ENCODE measurements at regions not wholly inside any gene's neighbourhood (a gene's known extent, or its start where the extent isn't known, plus 50 kb on each side); places are given as distances from the start of the nearest gene placed in this dataset.

DNA sequence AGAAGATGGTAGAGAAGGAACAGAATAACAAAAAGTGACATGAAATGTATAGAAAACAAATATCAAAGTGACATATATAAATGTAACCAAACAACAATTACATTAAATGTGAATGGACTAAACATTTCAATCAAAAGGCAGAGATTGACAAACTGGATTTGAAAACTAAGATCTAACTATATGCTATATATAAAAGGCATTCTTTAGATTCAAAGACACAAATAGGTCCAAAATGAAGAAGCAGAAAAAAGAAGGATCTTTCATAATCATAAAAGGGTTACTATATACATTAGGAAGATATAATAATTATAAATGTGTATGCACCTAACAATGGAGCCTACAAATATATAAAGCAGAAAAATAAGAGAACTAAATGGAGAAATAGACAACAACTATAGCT, 183.7 kb downstream of the METTL4 start:
- no peak overlapping the region for H3K27ac ChIP-seq
- intact Hi-C loops (cut with DNase I): no loop called here
- DNase-seq (ENCODE audit: extremely low spot score in 2 of 2): no peak
- no peak overlapping the region for H3K4me3 ChIP-seq
- no peaks in the 10 kb centered on the region for H3K9me3 ChIP-seq
- H3K36me3 ChIP-seq: no peaks in the 10 kb centered on the region
- TF ChIP-seq POLR2AphosphoS5 (IDR thresholded peaks at IDR 0.05; ENCODE audit: insufficient read depth in 1 of 2, low read depth in 1 of 2): no peak
- no peak for TF ChIP-seq POLR2A (IDR thresholded peaks at IDR 0.05)
- TF ChIP-seq, protein P1, sequence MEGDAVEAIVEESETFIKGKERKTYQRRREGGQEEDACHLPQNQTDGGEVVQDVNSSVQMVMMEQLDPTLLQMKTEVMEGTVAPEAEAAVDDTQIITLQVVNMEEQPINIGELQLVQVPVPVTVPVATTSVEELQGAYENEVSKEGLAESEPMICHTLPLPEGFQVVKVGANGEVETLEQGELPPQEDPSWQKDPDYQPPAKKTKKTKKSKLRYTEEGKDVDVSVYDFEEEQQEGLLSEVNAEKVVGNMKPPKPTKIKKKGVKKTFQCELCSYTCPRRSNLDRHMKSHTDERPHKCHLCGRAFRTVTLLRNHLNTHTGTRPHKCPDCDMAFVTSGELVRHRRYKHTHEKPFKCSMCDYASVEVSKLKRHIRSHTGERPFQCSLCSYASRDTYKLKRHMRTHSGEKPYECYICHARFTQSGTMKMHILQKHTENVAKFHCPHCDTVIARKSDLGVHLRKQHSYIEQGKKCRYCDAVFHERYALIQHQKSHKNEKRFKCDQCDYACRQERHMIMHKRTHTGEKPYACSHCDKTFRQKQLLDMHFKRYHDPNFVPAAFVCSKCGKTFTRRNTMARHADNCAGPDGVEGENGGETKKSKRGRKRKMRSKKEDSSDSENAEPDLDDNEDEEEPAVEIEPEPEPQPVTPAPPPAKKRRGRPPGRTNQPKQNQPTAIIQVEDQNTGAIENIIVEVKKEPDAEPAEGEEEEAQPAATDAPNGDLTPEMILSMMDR (IDR thresholded peaks at IDR 0.05): no peak
- H3K4me1 ChIP-seq: no peaks in the 10 kb centered on the region
- no peaks in the 10 kb centered on the region for H3K27me3 ChIP-seq

DNA sequence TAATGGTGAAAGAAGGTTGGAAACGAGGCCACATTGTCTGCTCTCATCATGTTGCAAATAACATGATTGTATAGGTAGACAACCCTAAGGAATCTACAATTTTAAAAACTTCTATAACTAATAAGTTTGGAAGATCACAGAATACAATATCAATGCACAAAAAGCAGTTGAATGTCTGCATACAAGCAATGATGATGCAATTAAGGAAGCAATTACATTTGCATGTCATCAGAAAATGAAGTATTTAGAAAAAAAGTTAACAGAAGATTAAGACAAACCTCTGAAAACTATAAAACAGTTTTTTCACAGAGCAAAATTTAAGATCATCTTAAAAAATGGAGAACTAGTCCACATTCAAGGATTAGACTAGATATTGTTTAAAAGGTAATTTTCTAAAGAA, 181.1 kb downstream of the METTL4 start:
- intact Hi-C loops (cut with DNase I): no loop called here
- Histone ChIP-seq H3K9me3 (no peaks in the 10 kb centered on the region), H3K36me3 (no peaks in the 10 kb centered on the region), H3K4me3 (no peak overlapping the region), H3K27me3 (no peaks in the 10 kb centered on the region), H3K27ac (no peak overlapping the region), H3K4me1 (no peaks in the 10 kb centered on the region)
- TF ChIP-seq POLR2A (IDR thresholded peaks at IDR 0.05): no peak
- TF ChIP-seq, protein P1 (IDR thresholded peaks at IDR 0.05): no peak
- TF ChIP-seq POLR2AphosphoS5 (IDR thresholded peaks at IDR 0.05; ENCODE audit: insufficient read depth in 1 of 2, low read depth in 1 of 2): no peak
- DNase-seq (ENCODE audit: extremely low spot score in 2 of 2): no peak

DNA sequence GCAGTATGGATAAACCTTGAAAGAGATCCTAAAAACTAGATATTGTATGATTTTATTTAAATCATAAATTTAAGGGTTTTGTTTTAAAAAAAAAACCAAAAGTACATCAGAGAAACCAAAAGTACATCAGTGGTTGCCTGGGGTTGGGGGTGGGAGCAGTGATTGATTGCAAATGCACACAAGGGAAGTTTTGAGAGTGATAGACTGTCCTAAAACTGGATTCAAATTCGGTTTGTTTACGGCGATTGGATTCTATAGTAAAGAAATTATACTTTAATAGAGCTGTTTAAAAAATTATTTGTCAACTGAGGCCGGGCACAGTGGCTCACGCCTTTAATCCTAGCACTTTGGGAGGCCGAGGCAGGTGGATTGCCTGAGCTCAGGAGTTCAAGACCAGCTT, 179.8 kb downstream of the METTL4 start:
- H3K36me3 ChIP-seq: no peaks in the 10 kb centered on the region
- H3K27me3 ChIP-seq: no peaks in the 10 kb centered on the region
- H3K4me3 ChIP-seq: no peak overlapping the region
- no peaks in the 10 kb centered on the region for H3K9me3 ChIP-seq
- no peaks in the 10 kb centered on the region for H3K4me1 ChIP-seq
- no peak overlapping the region for H3K27ac ChIP-seq
- TF ChIP-seq, protein P1 (IDR thresholded peaks at IDR 0.05): no peak
- TF ChIP-seq POLR2AphosphoS5 (IDR thresholded peaks at IDR 0.05; ENCODE audit: insufficient read depth in 1 of 2, low read depth in 1 of 2) (no peak), POLR2A (IDR thresholded peaks at IDR 0.05) (no peak)
- no peak for DNase-seq (ENCODE audit: extremely low spot score in 2 of 2)
- intact Hi-C loops (cut with DNase I): no loop called here

DNA sequence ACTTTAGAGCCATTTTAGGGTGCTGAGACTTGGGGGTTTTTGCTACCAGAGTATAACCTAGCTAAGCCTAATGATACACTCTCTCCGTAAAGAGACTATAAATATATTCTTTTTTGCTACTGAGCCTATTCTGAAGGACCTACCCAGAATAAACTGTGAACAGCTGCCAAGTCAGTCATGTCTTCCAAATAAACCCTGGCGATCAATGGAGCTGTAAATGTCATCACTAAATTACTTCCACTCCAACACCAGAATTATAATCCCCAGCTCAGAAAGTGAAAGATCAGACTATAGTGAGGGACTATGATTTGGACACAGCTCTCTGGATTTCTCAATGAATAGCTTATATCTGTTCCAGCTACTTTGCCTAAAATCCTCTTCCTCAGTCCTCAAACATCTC, 178.9 kb downstream of the METTL4 start:
- Histone ChIP-seq H3K27ac (no peak overlapping the region), H3K9me3 (no peaks in the 10 kb centered on the region), H3K27me3 (no peaks in the 10 kb centered on the region), H3K36me3 (no peaks in the 10 kb centered on the region), H3K4me1 (no peaks in the 10 kb centered on the region), H3K4me3 (no peak overlapping the region)
- TF ChIP-seq, protein P1 (IDR thresholded peaks at IDR 0.05): no peak
- intact Hi-C loops (cut with DNase I): no loop called here
- no peak for DNase-seq (ENCODE audit: extremely low spot score in 2 of 2)

DNA sequence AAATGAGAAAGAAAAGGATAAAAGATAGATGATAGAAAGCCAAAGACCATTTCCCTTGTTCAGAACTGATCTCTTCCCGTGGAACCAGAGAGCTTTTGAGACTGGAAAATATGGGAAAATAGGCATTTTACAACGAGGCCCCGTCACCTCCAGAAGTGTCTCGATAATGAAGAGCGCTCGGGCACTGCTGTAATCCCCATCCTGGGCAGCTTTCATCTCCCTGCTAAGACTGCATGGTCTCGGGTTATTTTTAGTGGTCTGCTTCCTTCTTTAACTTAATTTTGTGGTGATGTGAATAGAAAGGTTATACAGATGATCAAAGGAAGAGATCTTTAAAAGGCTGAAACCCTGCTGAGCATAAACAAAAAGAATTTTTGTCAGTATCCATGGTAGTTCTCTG, 176.6 kb downstream of the METTL4 start:
- TF ChIP-seq, protein P1 (IDR thresholded peaks at IDR 0.05): no peak
- no peak for TF ChIP-seq POLR2AphosphoS5 (IDR thresholded peaks at IDR 0.05; ENCODE audit: insufficient read depth in 1 of 2, low read depth in 1 of 2)
- TF ChIP-seq POLR2A (IDR thresholded peaks at IDR 0.05): no peak
- H3K9me3 ChIP-seq: no peaks in the 10 kb centered on the region
- no peaks in the 10 kb centered on the region for H3K36me3 ChIP-seq
- H3K27ac ChIP-seq: no peak overlapping the region
- intact Hi-C loops (cut with DNase I): no loop called here
- H3K4me3 ChIP-seq: no peak overlapping the region
- no peaks in the 10 kb centered on the region for H3K27me3 ChIP-seq
- DNase-seq (ENCODE audit: extremely low spot score in 2 of 2): no peak
- no peaks in the 10 kb centered on the region for H3K4me1 ChIP-seq
